HUES48 (cell line): ENCODE measurements at regions not wholly inside any gene's neighbourhood (a gene's known extent, or its start where the extent isn't known, plus 50 kb on each side); places are given as distances from the start of the nearest gene placed in this dataset.

ENCODE experiments used
- H3K27ac ChIP-seq: one replicate; pipeline ENCODE4 v1.7.0; 2013; ENCODE audit warnings: low read depth, low read length, inconsistent platforms
- H3K27me3 ChIP-seq: 2 replicates; pipeline ENCODE4 v1.6.1; 2013; ENCODE audit warnings: mild to moderate bottlenecking, low read length; ENCODE audit not compliant: control insufficient read depth, insufficient read depth
- H3K36me3 ChIP-seq: 2 replicates; pipeline ENCODE4 v1.6.1; 2013; ENCODE audit warnings: low read length; ENCODE audit not compliant: control insufficient read depth, insufficient read depth
- H3K4me1 ChIP-seq: 2 replicates; pipeline ENCODE4 v1.6.1; 2013; ENCODE audit warnings: mild to moderate bottlenecking, low read length; ENCODE audit not compliant: control insufficient read depth, insufficient read depth
- H3K4me3 ChIP-seq: 2 replicates; pipeline ENCODE4 v1.5.1; 2013; ENCODE audit warnings: mild to moderate bottlenecking, low read depth, low read length
- H3K9ac ChIP-seq: 2 replicates; pipeline ENCODE4 v1.6.1; 2013; ENCODE audit warnings: mild to moderate bottlenecking, low read depth, low read length, moderate library complexity
- H3K9me3 ChIP-seq: 2 replicates; pipeline ENCODE4 v1.6.1; 2013; ENCODE audit warnings: low read length; ENCODE audit not compliant: control insufficient read depth, insufficient read depth

DNA sequence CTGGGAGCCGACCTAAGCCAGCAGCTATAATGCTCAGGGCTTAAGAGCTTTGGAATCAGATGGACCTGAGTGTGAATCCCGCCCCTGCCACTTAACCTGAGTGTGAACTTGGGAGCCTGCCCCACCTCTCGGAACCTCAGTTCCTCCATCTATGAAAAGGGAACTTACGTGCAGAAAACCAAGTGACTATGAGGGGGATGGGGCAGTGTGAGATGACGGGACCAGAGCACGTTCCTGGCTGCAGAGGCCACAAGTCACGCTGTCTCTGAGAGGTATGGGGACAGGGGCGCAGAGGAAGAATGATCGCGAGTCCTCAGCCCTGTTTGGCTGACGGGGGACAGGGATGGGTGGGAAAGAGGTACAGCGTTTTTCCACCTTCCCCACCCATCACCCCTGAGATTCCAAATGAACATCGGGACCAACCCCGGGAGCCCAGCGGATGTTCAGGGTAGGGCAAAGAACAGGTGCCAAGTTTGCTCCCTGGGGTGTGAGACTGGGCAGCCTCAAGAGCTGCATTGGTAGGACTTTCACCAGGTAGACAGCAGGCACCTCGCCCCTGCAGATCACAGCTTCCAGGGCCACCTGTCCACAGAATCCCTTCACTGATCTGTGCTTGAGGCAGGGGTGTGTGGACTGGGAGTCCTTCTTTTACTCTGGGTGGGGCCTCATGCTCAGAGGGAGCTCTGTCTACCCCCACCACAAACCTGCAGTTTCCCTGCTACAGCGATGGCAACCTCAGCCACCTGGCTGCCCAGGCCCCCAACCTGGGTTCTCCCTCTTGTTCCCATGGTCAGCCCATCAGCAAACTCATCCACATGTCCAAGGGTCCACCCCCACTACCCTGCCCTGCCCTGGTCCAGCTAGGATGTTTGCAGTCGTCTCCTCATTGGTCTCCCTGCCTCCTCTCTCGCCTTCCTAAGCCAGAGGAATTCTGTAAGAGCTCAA, 85.8 kb downstream of the CEBPB start:
- Histone ChIP-seq H3K36me3 (no peaks in the 10 kb centered on the region), H3K4me1 (no peaks in the 10 kb centered on the region), H3K27me3 (no peaks in the 10 kb centered on the region), H3K4me3 (no peak overlapping the region), H3K27ac (no peak overlapping the region), H3K9me3 (no peaks in the 10 kb centered on the region), H3K9ac (no peak overlapping the region)

DNA sequence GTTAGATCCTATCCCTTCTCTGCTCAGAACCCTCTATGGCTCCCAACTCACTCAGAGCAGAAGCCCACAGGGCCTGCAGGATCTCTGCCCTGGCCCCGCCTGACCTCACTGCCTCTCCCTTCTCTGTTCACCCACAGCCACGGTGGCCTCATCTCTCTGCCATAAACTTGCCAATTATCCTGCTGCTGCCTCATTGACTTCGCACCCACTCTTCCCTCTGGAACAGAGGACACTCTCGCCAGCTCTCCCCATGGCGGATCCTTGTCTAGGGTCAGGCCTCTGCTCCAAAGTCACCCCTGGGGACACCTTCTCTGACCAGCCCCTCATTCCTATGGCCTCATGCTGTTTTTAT, 86.4 kb downstream of the CEBPB start:
- Histone ChIP-seq H3K9me3 (no peaks in the 10 kb centered on the region), H3K4me3 (no peak overlapping the region), H3K27me3 (no peaks in the 10 kb centered on the region), H3K27ac (no peak overlapping the region), H3K9ac (no peak overlapping the region), H3K4me1 (no peaks in the 10 kb centered on the region), H3K36me3 (no peaks in the 10 kb centered on the region)

DNA sequence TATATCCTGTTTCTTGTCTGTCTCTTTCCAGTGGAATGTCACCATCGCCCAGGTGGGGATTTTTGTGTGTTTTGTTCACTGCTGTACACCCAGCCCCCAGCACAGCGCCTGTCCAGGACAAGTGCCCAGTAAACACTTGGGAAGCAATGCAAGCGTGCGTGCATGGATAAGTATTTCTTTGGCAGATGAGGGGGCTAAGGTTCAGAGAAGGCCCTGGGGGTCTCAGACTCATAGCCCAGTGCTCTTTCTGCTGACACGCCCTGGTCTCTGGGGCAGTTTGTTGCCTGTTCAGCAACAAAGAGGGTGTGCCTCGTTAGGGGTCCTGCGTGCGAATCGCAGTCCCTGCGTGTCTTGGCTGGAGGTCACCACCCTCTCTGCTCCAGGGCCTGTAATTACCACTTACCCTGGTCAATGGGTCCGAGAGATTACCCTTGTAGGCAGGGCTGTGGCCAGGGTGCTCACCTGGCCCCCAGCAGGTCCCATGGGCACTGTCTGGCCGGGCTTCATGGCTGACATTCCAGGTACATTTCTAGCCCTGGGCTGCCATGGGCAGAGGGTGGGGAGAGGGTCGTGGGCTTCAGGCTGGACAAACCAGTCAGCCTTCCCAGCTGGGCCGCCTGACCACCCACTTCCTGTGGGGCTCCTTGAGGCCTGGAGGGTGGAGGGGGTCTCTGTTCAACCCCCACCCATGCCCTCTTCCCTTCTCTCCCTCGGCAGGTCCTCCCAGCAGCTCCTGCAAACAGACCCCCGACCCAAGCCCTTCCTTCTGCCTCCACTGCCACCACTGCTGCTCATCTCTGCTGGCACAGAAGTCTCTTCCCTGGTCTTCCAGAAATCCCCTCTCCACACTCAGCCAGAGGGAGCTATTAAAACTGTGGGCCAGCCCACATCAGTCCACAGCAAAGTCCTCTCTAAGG, 87.1 kb downstream of the CEBPB start:
- H3K27me3 ChIP-seq, result no peaks in the 10 kb centered on the region
- H3K9me3 ChIP-seq, result no peaks in the 10 kb centered on the region
- no peaks in the 10 kb centered on the region for H3K4me1 ChIP-seq
- H3K4me3 ChIP-seq, result no peak overlapping the region
- H3K9ac ChIP-seq, result no peak overlapping the region
- H3K27ac ChIP-seq, result no peak overlapping the region
- H3K36me3 ChIP-seq, result no peaks in the 10 kb centered on the region

DNA sequence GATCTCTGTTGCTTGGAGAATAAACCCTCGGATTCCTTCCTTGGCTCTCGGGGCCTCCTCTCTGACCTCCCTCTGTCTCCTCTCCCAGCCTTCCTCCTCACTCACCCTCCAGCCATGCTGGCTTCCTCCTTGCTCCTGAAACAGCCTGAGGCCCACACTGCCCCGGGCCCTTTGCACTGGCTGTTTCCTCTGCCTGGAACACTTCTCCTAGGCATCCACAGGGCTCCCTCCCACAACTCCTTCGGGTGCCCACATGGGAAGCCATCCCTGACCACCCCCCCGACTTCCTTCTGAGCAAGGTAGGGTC, 87.7 kb downstream of the CEBPB start:
- H3K9me3 ChIP-seq, result no peaks in the 10 kb centered on the region
- H3K27me3 ChIP-seq, result no peaks in the 10 kb centered on the region
- H3K9ac ChIP-seq, result no peak overlapping the region
- H3K36me3 ChIP-seq, result no peaks in the 10 kb centered on the region
- no peaks in the 10 kb centered on the region for H3K4me1 ChIP-seq
- H3K4me3 ChIP-seq, result no peak overlapping the region
- no peak overlapping the region for H3K27ac ChIP-seq

DNA sequence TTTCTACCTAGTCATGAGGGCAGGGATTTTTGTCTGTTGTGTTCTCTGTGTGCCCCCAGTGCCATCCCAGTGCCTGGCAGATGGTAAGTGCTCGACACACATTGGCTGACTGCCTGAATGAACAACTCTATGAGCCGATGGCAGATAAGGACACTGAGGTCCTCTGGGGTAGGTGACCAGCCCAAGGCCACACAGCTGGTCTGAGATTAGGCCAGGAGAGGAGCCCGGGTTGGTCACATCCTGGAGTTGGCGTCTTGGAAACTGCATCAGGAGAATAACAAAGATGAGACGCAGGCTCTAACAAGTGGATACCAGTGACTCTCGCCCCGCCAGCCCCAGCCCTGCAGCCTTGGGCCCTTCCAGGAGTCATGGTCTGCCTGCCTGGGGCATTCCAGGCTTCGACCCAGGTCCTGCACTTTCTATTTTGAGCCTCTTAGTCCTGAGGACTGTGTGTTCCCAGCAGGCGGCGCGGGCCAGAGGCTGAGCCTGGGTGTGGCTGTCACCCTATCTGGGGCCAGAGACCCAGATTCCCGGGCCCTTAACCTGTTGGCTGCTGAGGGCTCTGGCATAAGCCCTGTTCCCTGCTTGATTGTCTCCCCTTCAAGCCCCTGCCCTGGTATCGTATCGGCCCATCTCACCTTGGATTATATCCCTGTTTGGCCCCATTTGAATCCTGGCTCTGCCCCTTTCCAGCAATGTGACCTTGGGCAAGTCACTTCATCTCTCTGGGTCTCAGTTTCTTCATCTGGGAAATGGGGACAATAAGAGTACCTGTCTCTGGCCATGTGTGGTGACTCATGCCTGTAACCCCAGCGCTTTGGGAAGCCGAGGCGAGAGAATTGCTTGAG, 88.3 kb downstream of the CEBPB start:
- no peaks in the 10 kb centered on the region for H3K36me3 ChIP-seq
- no peaks in the 10 kb centered on the region for H3K9me3 ChIP-seq
- H3K4me1 ChIP-seq, result no peaks in the 10 kb centered on the region
- no peaks in the 10 kb centered on the region for H3K27me3 ChIP-seq
- no peak overlapping the region for H3K9ac ChIP-seq
- no peak overlapping the region for H3K27ac ChIP-seq
- H3K4me3 ChIP-seq, result no peak overlapping the region

DNA sequence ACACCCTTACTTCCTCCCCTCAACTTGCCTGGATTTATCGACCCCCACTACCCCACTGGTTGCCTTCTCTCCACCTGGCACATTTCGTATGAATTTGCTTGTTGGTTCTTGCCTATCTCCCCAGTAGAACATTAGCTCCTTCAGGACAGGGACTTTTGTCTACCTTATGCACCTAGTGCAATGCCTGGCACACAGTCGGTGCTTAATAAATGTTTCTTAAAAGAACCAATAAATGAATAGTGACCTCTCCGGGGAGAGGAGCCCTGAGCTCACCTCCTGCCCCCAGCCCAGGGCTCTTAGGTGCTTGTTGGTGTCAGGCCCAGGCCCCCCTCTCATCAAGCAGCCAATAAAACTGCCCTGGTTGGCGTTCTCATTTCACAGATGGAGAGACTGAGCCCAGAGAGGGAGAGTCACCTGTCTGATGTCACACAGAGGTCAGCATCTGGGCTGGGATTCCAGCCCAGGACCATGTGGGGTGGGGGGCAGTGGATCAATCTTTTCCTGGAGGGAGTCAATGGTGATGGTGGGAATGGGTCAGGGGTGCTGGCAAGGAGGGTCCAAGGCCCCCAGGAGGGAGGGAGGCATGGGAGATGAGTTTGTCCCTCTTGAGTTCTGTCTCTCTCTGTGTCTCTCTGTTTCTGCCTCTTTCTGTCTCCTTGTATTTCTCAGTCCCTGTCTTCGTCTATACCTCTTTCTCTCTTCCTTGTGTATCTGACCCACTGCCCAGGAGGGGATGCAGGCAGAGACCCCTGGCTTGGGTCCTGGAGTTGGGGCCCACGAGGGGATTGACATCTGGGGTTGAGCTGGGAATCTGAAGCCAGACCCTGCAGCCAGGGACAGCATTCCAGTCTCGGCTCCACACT, 89.6 kb downstream of the CEBPB start:
- Histone ChIP-seq H3K4me1 (no peaks in the 10 kb centered on the region), H3K9me3 (no peaks in the 10 kb centered on the region), H3K9ac (no peak overlapping the region), H3K4me3 (no peak overlapping the region), H3K27me3 (no peaks in the 10 kb centered on the region), H3K36me3 (no peaks in the 10 kb centered on the region), H3K27ac (no peak overlapping the region)

DNA sequence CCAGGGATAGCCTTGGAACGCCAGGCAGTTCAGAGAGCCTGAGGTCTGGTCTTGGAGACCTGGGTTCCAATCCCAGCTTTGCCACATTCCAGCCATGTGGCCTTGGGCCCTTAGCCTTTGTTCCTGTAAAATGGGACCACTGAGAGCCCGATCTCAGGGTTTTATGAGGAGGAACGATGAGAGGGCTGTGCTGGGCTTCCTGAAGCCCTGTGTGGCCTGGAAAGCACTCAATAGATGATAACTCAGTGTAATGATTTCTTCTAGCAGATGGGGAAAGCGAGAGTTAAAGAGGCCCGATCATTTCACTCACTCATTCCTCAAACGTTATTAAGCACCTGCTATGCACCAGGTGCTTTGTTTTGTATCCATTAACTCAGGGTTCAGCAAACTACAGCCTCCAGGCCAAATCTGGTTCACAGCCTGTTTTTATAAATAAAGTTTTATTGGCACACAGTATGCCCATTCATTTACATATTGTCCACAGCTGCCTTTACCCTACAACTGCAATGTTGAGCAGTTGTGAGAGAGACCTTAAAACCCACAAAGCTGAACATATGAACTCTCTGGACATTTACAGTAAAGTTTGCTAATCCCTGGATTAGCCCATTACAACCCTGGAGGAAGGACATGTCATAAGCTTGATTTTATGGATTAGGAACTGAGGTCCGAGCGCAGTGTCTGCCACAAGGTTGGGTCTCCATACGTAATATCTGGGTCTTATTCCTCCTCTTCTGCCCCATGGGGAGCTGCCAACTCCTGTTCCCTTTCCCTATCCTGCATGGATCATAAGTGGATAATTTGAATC, 90.4 kb downstream of the CEBPB start:
- Histone ChIP-seq H3K9me3 (no peaks in the 10 kb centered on the region), H3K9ac (no peak overlapping the region), H3K36me3 (no peaks in the 10 kb centered on the region), H3K27ac (no peak overlapping the region), H3K4me3 (no peak overlapping the region), H3K4me1 (no peaks in the 10 kb centered on the region; the same call in 1 of the 2 replicates), H3K27me3 (no peaks in the 10 kb centered on the region)

DNA sequence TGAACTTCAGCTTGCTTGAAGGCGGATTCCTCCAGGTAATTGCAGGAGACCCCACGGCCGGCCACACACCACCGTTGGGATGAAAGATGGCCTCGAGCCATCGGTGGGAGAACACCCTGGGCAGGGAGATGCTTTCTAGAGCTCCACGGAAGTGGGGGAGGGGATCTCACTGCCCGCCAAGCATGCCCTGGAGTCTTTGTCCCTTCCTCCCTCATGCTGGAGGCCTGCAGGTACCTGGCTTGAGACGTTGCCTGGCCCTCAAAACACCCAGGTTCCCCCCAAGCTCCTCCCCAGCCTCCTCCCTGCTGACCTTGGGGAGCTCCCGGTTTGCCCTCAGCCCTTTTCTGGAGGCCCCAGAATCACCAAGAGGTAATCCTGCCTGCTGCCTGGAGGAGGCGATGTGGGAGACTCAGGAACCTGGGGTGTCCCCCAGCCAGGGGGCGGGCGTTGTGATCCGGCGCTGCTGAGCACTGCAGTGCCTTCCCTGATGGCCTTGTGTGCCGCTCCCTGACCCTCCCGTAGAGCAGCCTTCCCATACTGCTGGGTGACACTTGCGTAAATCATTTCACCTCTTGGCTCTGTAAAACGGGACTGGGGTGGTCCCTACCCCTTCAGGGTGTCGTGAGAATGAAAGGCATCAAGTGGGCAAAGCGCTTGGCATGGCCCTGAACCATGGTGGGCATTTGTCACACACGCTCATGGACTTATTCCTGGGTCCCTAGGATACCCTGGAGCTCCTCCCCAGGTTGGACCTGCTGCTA, 91.4 kb downstream of the CEBPB start:
- H3K4me1 ChIP-seq, result no peaks in the 10 kb centered on the region; the same call in 1 of the 2 replicates
- no peak overlapping the region for H3K9ac ChIP-seq
- H3K27me3 ChIP-seq, result no peaks in the 10 kb centered on the region
- H3K36me3 ChIP-seq, result no peaks in the 10 kb centered on the region
- no peak overlapping the region for H3K4me3 ChIP-seq
- no peak overlapping the region for H3K27ac ChIP-seq
- no peaks in the 10 kb centered on the region for H3K9me3 ChIP-seq

DNA sequence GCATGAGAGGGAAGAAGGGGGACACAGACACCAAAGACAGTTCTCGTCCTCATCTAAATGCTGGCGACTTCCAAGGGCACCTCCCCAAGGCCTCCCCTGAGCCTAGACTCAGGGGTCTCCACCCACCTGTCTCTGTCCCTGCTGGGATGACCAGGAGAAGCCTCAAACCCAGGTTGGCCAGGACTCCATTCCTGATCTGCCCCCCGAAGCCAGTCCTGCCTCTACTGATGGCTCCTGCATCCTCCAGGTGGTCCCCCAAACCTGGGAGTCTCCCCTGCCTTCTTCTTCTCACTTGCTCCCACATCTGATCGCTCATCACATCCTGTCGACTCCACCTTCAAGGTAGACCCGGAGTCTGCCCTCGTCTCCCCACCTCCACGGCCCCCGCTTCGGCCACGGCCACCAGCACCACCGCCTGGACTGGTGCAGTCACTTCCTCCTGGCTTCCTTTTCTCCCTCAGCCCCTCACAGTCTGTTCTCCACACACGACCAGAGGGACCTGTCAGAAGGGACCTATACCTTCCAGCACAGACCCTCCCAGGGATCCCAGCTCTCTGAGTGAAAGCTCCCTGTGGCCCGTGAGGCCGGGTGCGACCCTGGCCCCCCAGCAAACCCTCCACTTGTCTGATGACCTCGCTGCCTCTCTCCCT, 92.1 kb downstream of the CEBPB start:
- no peak overlapping the region for H3K27ac ChIP-seq
- no peaks in the 10 kb centered on the region; the same call in 1 of the 2 replicates for H3K4me1 ChIP-seq
- no peaks in the 10 kb centered on the region for H3K27me3 ChIP-seq
- no peak overlapping the region for H3K4me3 ChIP-seq
- H3K9ac ChIP-seq, result no peak overlapping the region
- no peaks in the 10 kb centered on the region for H3K9me3 ChIP-seq
- H3K36me3 ChIP-seq, result no peaks in the 10 kb centered on the region
